ENCODE measurements at regions not wholly inside any gene's neighbourhood (a gene's known extent, or its start where the extent isn't known, plus 50 kb on each side); places are given as distances from the start of the nearest gene placed in this dataset.
A peak's percentile ranks its signal among the peaks of the same experiment; 100 is the strongest.

- no peaks in the 10 kb centered on the region for H3K9me3 ChIP-seq (ENCODE audit: low read length)
- no peaks in the 10 kb centered on the region for H3F3A ChIP-seq (ENCODE audit: low read length, unreplicated experiment)
- BruUV-seq (replicated peaks) = no TSS peak
- H3K9ac ChIP-seq (ENCODE audit: low read length) = no peak overlapping the region
- intact Hi-C loops (cut with micrococcal nuclease) = no loop called here
- no peak overlapping the region for H3K4me2 ChIP-seq (ENCODE audit: low read length)
- H4K20me1 ChIP-seq (ENCODE audit: low read length) = no peaks in the 10 kb centered on the region
- DNase-seq (no peak), ATAC-seq (no peak)
- TF ChIP-seq EZH2 (IDR thresholded peaks at IDR 0.05; ENCODE audit: low read length, unreplicated experiment) (no peak), EZH2phosphoT487 (IDR thresholded peaks at IDR 0.05; ENCODE audit: borderline replicate concordance, low read length) (no peak)
- no peak overlapping the region for H3K4me3 ChIP-seq (ENCODE audit: low read length)
- H3K27me3 ChIP-seq (ENCODE audit: low read length) = no peaks in the 10 kb centered on the region
- ChIA-PET CTCF (no interaction called here), POLR2A (ENCODE audit: unreplicated experiment) (no interaction called here)
- H3K79me2 ChIP-seq (ENCODE audit: low read length) = no peaks in the 10 kb centered on the region
- H3K4me1 ChIP-seq (ENCODE audit: insufficient read depth, low read length) = peaks cover 10% of the 10 kb centered on the region; the same call in 1 of the 2 replicates
- no peaks in the 10 kb centered on the region for H3K36me3 ChIP-seq (ENCODE audit: low read depth, low read length)
- H3K27ac ChIP-seq (ENCODE audit: low read length) = no peak overlapping the region
- no peaks in the 10 kb centered on the region for H3K9me2 ChIP-seq (replicated peaks; ENCODE audit: low read length)
- H2AFZ ChIP-seq (ENCODE audit: low read length) = no peak overlapping the region
Observed at GRCh38 chr4:100809506-100809905, 291.7 kb upstream of the EMCN start.

- POLR2A ChIA-PET (ENCODE audit: unreplicated experiment) = no interaction called here
- no peak for TF ChIP-seq EZH2 (IDR thresholded peaks at IDR 0.05; ENCODE audit: low read length, unreplicated experiment)
- TF ChIP-seq EZH2phosphoT487 (IDR thresholded peaks at IDR 0.05; ENCODE audit: borderline replicate concordance, low read length) = no peak
- no peak for TF ChIP-seq CTCF (conservative IDR thresholded peaks at IDR 0.05; ENCODE audit: low read depth, low read length)
Observed at GRCh38 chr4:100806988-100807387, 289.2 kb upstream of the EMCN start.

GRCh38 chr4:100805538-100805937 is 287.7 kb upstream of the EMCN start:
- no peaks in the 10 kb centered on the region for H4K20me1 ChIP-seq (ENCODE audit: low read length)
- H3K4me2 ChIP-seq (ENCODE audit: low read length) = no peak overlapping the region
- TF ChIP-seq EZH2 (IDR thresholded peaks at IDR 0.05; ENCODE audit: low read length, unreplicated experiment) (no peak), EZH2phosphoT487 (IDR thresholded peaks at IDR 0.05; ENCODE audit: borderline replicate concordance, low read length) (no peak), CTCF (conservative IDR thresholded peaks at IDR 0.05; ENCODE audit: low read depth, low read length) (no peak)
- ATAC-seq = no peak
- no peaks in the 10 kb centered on the region for H3F3A ChIP-seq (ENCODE audit: low read length, unreplicated experiment)
- DNase-seq = no peak
- CTCF ChIA-PET = no interaction called here
- POLR2A ChIA-PET (ENCODE audit: unreplicated experiment) = no interaction called here
- H2AFZ ChIP-seq (ENCODE audit: low read length) = no peak overlapping the region
- no peaks in the 10 kb centered on the region for H3K27me3 ChIP-seq (ENCODE audit: low read length)
- H3K9me2 ChIP-seq (replicated peaks; ENCODE audit: low read length) = no peaks in the 10 kb centered on the region
- H3K4me1 ChIP-seq (ENCODE audit: insufficient read depth, low read length) = peaks cover 10% of the 10 kb centered on the region; the same call in 1 of the 2 replicates
- no peak overlapping the region for H3K9ac ChIP-seq (ENCODE audit: low read length)
- no peaks in the 10 kb centered on the region for H3K79me2 ChIP-seq (ENCODE audit: low read length)
- no peak overlapping the region for H3K27ac ChIP-seq (ENCODE audit: low read length)
- intact Hi-C loops (cut with micrococcal nuclease) = no loop called here
- H3K4me3 ChIP-seq (ENCODE audit: low read length) = no peak overlapping the region
- no peaks in the 10 kb centered on the region for H3K36me3 ChIP-seq (ENCODE audit: low read depth, low read length)
- no peaks in the 10 kb centered on the region for H3K9me3 ChIP-seq (ENCODE audit: low read length)
- no TSS peak for BruUV-seq (replicated peaks)

More at GRCh38 chr4:100806988-100807387, 289.2 kb upstream of the EMCN start:
- H3K27me3 ChIP-seq (ENCODE audit: low read length) = no peaks in the 10 kb centered on the region
- CTCF ChIA-PET = no interaction called here
- no peaks in the 10 kb centered on the region for H3F3A ChIP-seq (ENCODE audit: low read length, unreplicated experiment)
- no TSS peak for BruUV-seq (replicated peaks)
- ATAC-seq (no peak), DNase-seq (no peak)
- H3K4me3 ChIP-seq (ENCODE audit: low read length) = no peak overlapping the region
- no peaks in the 10 kb centered on the region for H3K79me2 ChIP-seq (ENCODE audit: low read length)
- H3K27ac ChIP-seq (ENCODE audit: low read length) = peak overlapping the region; percentile 37; the same call in 1 of the 2 replicates
- intact Hi-C loops (cut with micrococcal nuclease) = no loop called here
- no peaks in the 10 kb centered on the region for H3K9me3 ChIP-seq (ENCODE audit: low read length)
- no peak overlapping the region for H2AFZ ChIP-seq (ENCODE audit: low read length)
- peaks cover 10% of the 10 kb centered on the region; the same call in 1 of the 2 replicates for H3K4me1 ChIP-seq (ENCODE audit: insufficient read depth, low read length)
- H3K36me3 ChIP-seq (ENCODE audit: low read depth, low read length) = no peaks in the 10 kb centered on the region
- H3K4me2 ChIP-seq (ENCODE audit: low read length) = no peak overlapping the region
- no peak overlapping the region; the same call in 1 of the 2 replicates for H3K9ac ChIP-seq (ENCODE audit: low read length)
- no peaks in the 10 kb centered on the region for H4K20me1 ChIP-seq (ENCODE audit: low read length)
- H3K9me2 ChIP-seq (replicated peaks; ENCODE audit: low read length) = no peaks in the 10 kb centered on the region
